WTC11 (cell line): ENCODE measurements at regions not wholly inside any gene's neighbourhood (a gene's known extent, or its start where the extent isn't known, plus 50 kb on each side); places are given as distances from the start of the nearest gene placed in this dataset.
A peak's percentile ranks its signal among the peaks of the same experiment; 100 is the strongest.

Experiments
- ATAC-seq: fragments of 200-7000 bp; cut with Tn5 transposase; 2 replicates; pipeline ENCODE4 v1.10.0; 2021; ENCODE audit warnings: mild to moderate bottlenecking, moderate library complexity
- CTCF ChIA-PET: fragments of 300-600 bp; sonication (Branson Sonifier 250); formaldehyde crosslinking; loops from one replicate; lab custom pipeline; 2021; ENCODE audit warnings: antibody characterized with exemption; lab: Charles Lee
- POLR2A ChIA-PET: fragments of 350-600 bp; sonication (Branson Sonifier 250); formaldehyde crosslinking; loops from one replicate; lab custom pipeline; 2021; ENCODE audit warnings: antibody characterized with exemption; lab: Charles Lee
- DNase-seq: peaks from one replicate; pipeline ENCODE4 v3.0.0; 2021; ENCODE audit warnings: low spot score
- H3K27ac Mint-ChIP-seq: 2 replicates; pipeline ENCODE4 v1.8.0; 2021; ENCODE audit warnings: mixed read lengths
- H3K27me3 Mint-ChIP-seq: 2 replicates; pipeline ENCODE4 v1.8.0; 2021; ENCODE audit warnings: low read depth, mild to moderate bottlenecking, moderate library complexity, mixed read lengths
- H3K36me3 Mint-ChIP-seq: 2 replicates; pipeline ENCODE4 v1.8.0; 2021; ENCODE audit warnings: mixed read lengths
- H3K4me1 Mint-ChIP-seq: 2 replicates; pipeline ENCODE4 v1.8.0; 2022; ENCODE audit warnings: mixed read lengths
- H3K4me3 Mint-ChIP-seq: 2 replicates; pipeline ENCODE4 v1.8.0; 2021; ENCODE audit warnings: mild to moderate bottlenecking, moderate library complexity, mixed read lengths
- H3K9me3 Mint-ChIP-seq: 2 replicates; pipeline ENCODE4 v1.8.0; 2021; ENCODE audit warnings: mixed read lengths
- ATF1 ChIP-seq: sonication (generic); formaldehyde crosslinking; IDR thresholded peaks from 2 replicates; pipeline ENCODE4 v1.8.1; 2023; ENCODE audit warnings: mild to moderate bottlenecking, moderate library complexity, missing genetic modification reagents
- CTCF ChIP-seq: fragments of 200-600 bp; IDR thresholded peaks from 2 replicates; pipeline ENCODE4 v1.8.0; 2022; ENCODE audit warnings: antibody characterized with exemption
- FOXJ3 ChIP-seq: sonication (generic); formaldehyde crosslinking; IDR thresholded peaks from 2 replicates; pipeline ENCODE4 v1.9.0; 2021; ENCODE audit warnings: missing genetic modification reagents, mild to moderate bottlenecking, borderline replicate concordance
- HMGXB4 ChIP-seq: sonication (generic); formaldehyde crosslinking; IDR thresholded peaks from 2 replicates; pipeline ENCODE4 v1.8.1; 2023; ENCODE audit warnings: mild to moderate bottlenecking, moderate library complexity, missing genetic modification reagents
- TEAD1 ChIP-seq: sonication (generic); formaldehyde crosslinking; IDR thresholded peaks from 2 replicates; pipeline ENCODE4 v1.8.0; 2022; ENCODE audit warnings: mild to moderate bottlenecking, missing genetic modification reagents
- ZNF671 ChIP-seq: fragments of 250-450 bp; sonication (Bioruptor Pico); IDR thresholded peaks from 2 replicates; pipeline ENCODE4 v1.8.0; 2021; ENCODE audit warnings: mild to moderate bottlenecking
- TF ChIP-seq, protein P1 (sequence below): sonication (generic); formaldehyde crosslinking; conservative IDR thresholded peaks from 2 replicates; pipeline ENCODE4 v1.8.1; 2022; ENCODE audit warnings: mild to moderate bottlenecking, missing genetic modification reagents
- TF ChIP-seq, protein P2 (sequence below): sonication (generic); formaldehyde crosslinking; IDR thresholded peaks from 2 replicates; pipeline ENCODE4 v1.8.1; 2023; ENCODE audit warnings: mild to moderate bottlenecking, missing genetic modification reagents
- TF ChIP-seq, protein P3 (sequence below): fragments of 250-450 bp; sonication (Bioruptor Pico); IDR thresholded peaks from 2 replicates; pipeline ENCODE4 v2.1.2; 2022; ENCODE audit warnings: mild to moderate bottlenecking, moderate library complexity

- peaks cover 24% of the 10 kb centered on the region for H3K27me3 Mint-ChIP-seq
- H3K4me3 Mint-ChIP-seq = peak overlapping the region; percentile 20; the same call in 1 of the 2 replicates
- CTCF ChIA-PET = no interaction called here
- peaks cover 31% of the 10 kb centered on the region for H3K4me1 Mint-ChIP-seq
- peak; percentile 19 for DNase-seq
- H3K9me3 Mint-ChIP-seq = no peaks in the 10 kb centered on the region
- ATAC-seq = peak; percentile 81
- H3K36me3 Mint-ChIP-seq = no peaks in the 10 kb centered on the region
- H3K27ac Mint-ChIP-seq = peak overlapping the region; percentile 61
- no peak for TF ChIP-seq FOXJ3 (CRISPR knock-in tag)
- TF ChIP-seq, protein P1, sequence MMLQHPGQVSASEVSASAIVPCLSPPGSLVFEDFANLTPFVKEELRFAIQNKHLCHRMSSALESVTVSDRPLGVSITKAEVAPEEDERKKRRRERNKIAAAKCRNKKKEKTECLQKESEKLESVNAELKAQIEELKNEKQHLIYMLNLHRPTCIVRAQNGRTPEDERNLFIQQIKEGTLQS (CRISPR knock-in tag) = no peak
- TF ChIP-seq ATF1 = no peak
- TF ChIP-seq, protein P2, sequence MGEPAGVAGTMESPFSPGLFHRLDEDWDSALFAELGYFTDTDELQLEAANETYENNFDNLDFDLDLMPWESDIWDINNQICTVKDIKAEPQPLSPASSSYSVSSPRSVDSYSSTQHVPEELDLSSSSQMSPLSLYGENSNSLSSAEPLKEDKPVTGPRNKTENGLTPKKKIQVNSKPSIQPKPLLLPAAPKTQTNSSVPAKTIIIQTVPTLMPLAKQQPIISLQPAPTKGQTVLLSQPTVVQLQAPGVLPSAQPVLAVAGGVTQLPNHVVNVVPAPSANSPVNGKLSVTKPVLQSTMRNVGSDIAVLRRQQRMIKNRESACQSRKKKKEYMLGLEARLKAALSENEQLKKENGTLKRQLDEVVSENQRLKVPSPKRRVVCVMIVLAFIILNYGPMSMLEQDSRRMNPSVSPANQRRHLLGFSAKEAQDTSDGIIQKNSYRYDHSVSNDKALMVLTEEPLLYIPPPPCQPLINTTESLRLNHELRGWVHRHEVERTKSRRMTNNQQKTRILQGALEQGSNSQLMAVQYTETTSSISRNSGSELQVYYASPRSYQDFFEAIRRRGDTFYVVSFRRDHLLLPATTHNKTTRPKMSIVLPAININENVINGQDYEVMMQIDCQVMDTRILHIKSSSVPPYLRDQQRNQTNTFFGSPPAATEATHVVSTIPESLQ = no peak
- no peak for TF ChIP-seq TEAD1 (CRISPR knock-in tag)
- TF ChIP-seq ZNF671 (CRISPR knock-in tag) = no peak
- TF ChIP-seq, protein P3, sequence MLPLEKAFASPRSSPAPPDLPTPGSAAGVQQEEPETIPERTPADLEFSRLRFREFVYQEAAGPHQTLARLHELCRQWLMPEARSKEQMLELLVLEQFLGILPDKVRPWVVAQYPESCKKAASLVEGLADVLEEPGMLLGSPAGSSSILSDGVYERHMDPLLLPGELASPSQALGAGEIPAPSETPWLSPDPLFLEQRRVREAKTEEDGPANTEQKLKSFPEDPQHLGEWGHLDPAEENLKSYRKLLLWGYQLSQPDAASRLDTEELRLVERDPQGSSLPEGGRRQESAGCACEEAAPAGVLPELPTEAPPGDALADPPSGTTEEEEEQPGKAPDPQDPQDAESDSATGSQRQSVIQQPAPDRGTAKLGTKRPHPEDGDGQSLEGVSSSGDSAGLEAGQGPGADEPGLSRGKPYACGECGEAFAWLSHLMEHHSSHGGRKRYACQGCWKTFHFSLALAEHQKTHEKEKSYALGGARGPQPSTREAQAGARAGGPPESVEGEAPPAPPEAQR (CRISPR knock-in tag) = no peak
- TF ChIP-seq, all 79 proteins: peak for 0
- POLR2A ChIA-PET = no interaction called here
Observed at GRCh38 chr1:187047298-187047697, 218.5 kb downstream of the PLA2G4A start.

- CTCF ChIA-PET = interaction anchor here (0.7 kb wide), 1 partner anchor 52 kb away, joined by 3 read pairs; no protein-coding TSS in a partner anchor
Observed at GRCh38 chr1:187051618-187052232, 223.0 kb downstream of the PLA2G4A start.

More at GRCh38 chr1:187051618-187052232, 223.0 kb downstream of the PLA2G4A start:
- peaks cover 10% of the 10 kb centered on the region for H3K27me3 Mint-ChIP-seq
- POLR2A ChIA-PET = no interaction called here
- no peak for DNase-seq
- peaks cover 29% of the 10 kb centered on the region for H3K4me1 Mint-ChIP-seq
- H3K36me3 Mint-ChIP-seq = no peaks in the 10 kb centered on the region
- peak; percentile 37; the same call in 1 of the 2 replicates for TF ChIP-seq CTCF
- TF ChIP-seq HMGXB4 = no peak
- no peaks in the 10 kb centered on the region for H3K9me3 Mint-ChIP-seq
- peak; percentile 37 for ATAC-seq
- H3K4me3 Mint-ChIP-seq = no peak overlapping the region
- no peak overlapping the region for H3K27ac Mint-ChIP-seq
